ENCODE measurements at regions not wholly inside any gene's neighbourhood (a gene's known extent, or its start where the extent isn't known, plus 50 kb on each side); places are given as distances from the start of the nearest gene placed in this dataset.

- DNase-seq (ENCODE audit: extremely low read depth in 1 of 11, low read depth in 9 of 11, low spot score in 4 of 11), result no peak
Observed at GRCh38 chr5:103657301-103657700, 94.7 kb upstream of the NUDT12 start.

DNA sequence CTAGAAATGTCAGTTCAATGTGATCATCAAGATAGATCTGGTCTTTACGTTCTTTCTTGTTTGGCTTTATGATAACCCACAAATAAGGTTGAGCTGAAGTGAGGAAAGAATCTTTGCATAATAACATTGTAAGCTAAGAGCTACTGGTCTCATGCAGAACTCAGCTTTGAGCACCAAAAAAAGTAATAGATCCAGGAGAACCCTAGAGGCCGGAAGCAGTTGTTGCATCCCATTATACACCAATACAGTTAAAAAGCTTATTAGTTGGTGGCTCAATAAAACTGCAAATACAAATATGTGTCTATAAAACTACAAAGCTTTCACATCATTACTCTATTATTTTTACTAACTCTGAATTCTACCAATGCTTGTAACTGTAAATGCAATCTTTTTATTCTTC, 85.5 kb upstream of the NUDT12 start:
- DNase-seq (ENCODE audit: extremely low read depth in 1 of 11, low read depth in 9 of 11, low spot score in 4 of 11), result no peak

DNA sequence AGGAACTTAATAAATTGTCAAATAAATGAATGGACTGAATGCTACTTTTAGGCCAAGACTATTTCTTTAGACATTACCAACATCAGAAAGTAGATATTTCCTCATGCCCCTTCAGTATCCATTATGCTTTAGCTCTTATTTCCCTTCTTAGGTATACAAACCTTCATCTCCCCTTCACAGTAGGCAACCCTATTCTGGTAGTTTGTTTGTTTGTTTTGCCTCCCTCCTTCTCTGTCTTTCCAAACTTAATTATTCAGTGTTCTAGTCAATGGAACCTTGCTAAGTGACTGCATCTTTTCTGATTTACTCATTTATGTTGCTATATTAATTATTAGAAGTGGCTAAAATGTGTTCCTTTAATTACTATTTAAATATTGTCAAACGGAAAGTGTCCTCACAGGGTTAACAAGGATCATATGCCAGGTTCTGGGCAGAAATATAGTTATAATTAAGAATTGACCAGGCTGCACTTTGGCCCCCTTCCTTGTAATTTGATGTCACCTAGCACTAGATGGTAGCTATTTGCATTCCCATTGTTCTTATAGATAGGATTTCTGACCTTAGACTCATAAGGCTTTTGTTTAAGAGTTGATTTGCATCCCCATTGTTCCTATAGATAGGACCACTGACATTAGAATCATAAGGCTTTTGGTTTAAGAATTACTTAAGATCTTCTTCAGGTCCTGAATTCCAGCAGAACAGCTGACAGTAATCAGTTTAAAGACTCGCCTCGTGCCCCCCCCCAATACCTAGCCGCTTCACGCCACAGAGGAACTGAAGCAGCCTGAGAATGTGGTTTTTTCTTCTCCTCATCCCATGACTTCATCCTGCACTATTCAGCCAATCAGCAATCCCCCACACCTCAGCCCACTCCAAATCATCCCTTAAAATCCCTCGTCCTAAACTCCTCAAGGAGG, 84.4 kb upstream of the NUDT12 start:
- no peak for DNase-seq (ENCODE audit: extremely low read depth in 1 of 11, low read depth in 9 of 11, low spot score in 4 of 11)

- DNase-seq (ENCODE audit: extremely low read depth in 1 of 11, low read depth in 9 of 11, low spot score in 4 of 11), result no peak
Observed at GRCh38 chr5:103645816-103646215, 83.2 kb upstream of the NUDT12 start.

GRCh38 chr5:103638979-103639378, 76.4 kb upstream of the NUDT12 start:
- DNase-seq (ENCODE audit: extremely low read depth in 1 of 11, low read depth in 9 of 11, low spot score in 4 of 11), result no peak

DNA sequence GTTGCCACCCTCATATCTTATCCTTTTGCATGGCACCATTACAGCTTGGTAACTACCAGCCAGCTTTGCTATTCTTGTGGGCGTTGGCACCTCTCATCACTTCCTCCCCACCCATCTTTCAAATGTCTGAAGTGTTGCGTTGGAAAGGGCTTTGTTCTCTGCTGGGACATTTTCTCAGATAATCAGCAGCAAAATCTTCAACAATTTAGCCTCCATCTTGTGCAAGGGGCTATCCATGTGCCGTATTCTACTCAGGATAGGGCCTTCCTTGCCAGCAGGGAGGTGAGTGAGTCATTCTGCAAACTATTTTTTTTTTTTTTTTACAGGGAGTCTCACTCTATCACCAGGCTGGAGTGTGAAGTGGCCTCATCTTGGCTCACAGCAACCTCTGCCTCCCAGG, 62.1 kb upstream of the NUDT12 start:
- no peak for DNase-seq (ENCODE audit: extremely low read depth in 1 of 11, low read depth in 9 of 11, low spot score in 4 of 11)

- DNase-seq (ENCODE audit: extremely low read depth in 1 of 11, low read depth in 9 of 11, low spot score in 4 of 11), result no peak
Observed at GRCh38 chr5:103624035-103624480, 61.5 kb upstream of the NUDT12 start.

GRCh38 chr5:103623425-103623824, 60.8 kb upstream of the NUDT12 start:
- DNase-seq (ENCODE audit: extremely low read depth in 1 of 11, low read depth in 9 of 11, low spot score in 4 of 11), result no peak

GRCh38 chr5:103621548-103621930, 59.0 kb upstream of the NUDT12 start:
- no peak for DNase-seq (ENCODE audit: extremely low read depth in 1 of 11, low read depth in 9 of 11, low spot score in 4 of 11)

DNA sequence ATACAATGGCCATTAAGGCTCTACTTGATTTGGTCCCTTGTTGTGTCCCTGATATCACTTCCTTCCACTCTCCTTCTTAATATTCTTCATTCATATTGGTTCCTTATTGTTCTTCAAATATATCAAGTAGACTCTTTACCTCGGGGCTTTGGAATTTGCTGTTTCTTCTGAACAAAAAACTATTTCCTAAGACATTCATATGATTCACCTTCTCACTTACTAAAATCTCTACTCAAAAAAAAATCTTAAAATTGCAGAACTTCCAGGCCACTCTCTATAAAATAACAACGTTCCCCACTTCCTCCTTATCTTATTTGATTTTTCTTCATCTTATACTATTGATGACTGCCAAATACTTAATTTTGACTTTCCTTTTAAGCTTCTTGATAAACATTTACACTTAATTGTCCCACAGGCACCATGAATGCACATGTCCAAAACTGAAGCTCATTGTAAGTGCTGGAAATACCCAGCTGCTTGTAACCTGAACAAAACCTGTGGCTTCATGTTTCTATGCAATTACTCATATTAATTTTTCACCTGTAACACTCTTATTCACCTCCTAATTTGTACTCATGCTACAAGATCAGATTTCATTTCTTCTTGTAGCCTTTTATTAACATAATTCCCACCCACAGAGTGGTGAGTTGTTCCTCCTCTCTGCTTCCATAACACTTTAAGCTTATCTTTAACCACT, 58.4 kb upstream of the NUDT12 start:
- no peak for DNase-seq (ENCODE audit: extremely low read depth in 1 of 11, low read depth in 9 of 11, low spot score in 4 of 11)

DNA sequence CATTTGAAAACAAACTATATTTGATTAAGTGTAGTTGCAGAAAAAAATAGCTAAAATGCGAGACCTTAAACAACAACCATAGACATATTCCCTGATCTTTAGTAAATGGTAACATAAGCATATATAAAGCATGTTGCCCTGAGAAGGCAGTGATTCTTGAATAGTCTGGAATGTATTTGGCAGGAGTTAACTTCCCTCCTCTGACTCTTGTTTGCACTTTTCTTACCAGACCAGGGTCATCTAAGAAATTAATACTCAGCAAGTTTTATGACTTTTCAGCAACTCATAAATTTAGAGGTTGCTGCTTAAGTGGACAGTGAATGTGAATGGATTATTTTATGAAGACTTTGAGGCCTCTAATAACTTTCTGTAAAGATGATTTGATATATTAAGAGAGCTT, 55.3 kb upstream of the NUDT12 start:
- no peak for DNase-seq (ENCODE audit: extremely low read depth in 1 of 11, low read depth in 9 of 11, low spot score in 4 of 11)

DNA sequence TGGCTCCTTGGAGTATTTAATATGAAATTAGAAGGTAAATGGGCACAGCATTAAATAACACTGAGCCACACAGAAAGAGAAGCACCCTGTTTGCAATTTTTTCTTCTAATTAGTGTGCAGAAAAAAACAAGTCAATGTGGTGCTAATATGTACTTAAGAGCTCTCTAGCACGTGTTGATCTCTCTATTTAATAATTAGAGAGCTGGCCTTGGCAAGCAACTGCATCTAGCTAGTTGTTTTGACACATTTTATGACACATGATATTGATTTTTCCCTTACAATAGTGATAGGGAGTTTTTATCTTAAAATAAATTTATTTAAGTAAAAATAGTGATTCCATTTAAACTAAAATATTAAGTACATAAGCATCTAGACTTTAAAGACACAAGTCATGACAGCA, 54.5 kb upstream of the NUDT12 start:
- DNase-seq (ENCODE audit: extremely low read depth in 1 of 11, low read depth in 9 of 11, low spot score in 4 of 11), result no peak

DNA sequence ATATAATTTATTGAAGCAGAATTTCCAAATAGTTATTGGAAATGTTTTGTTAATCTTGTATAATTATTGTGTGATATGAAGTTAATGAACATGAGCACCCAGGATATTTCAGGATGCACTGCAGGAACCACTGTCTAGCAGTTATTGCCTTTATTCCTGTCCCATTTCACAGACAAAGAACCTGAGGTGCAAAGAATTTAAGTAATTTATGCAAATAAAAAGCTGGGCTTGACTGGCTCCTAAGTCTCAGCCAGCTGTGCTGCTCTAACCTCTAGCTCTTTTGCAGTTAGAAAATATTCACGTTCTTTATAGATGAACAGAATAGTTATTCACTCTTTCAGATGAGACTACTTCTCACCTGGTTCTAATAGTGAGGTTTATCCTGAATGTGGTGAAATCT, 50.0 kb upstream of the NUDT12 start:
- DNase-seq (ENCODE audit: extremely low read depth in 1 of 11, low read depth in 9 of 11, low spot score in 4 of 11), result no peak
